Activated naive CD8-positive, alpha-beta T cell treated with anti-CD3 and anti-CD28 coated beads, Interleukin-2, amount 10 ng/mL, durations not matched to agents 7 days and 5 days (primary cell): ENCODE measurements at regions not wholly inside any gene's neighbourhood (a gene's known extent, or its start where the extent isn't known, plus 50 kb on each side); places are given as distances from the start of the nearest gene placed in this dataset.

Source experiments
- ATAC-seq: fragments of 150-1000 bp; cut with Tn5 transposase; one replicate; pipeline ENCODE4 v1.10.0; 2021; ENCODE audit warnings: low read depth, moderate library complexity
- POLR2A ChIA-PET: fragments of 350-600 bp; sonication (Branson Sonifier 250); formaldehyde crosslinking; loops from one replicate; lab custom pipeline; 2021; ENCODE audit warnings: antibody characterized with exemption; lab: Charles Lee
- DNase-seq: peaks from one replicate; pipeline ENCODE4 v3.0.0; 2021
- H3K27ac Mint-ChIP-seq: one replicate; pipeline ENCODE4 v1.8.0; 2022; ENCODE audit warnings: mild to moderate bottlenecking, mixed read lengths
- H3K27me3 Mint-ChIP-seq: one replicate; pipeline ENCODE4 v1.8.0; 2022; ENCODE audit warnings: mild to moderate bottlenecking, moderate library complexity, mixed read lengths
- H3K36me3 Mint-ChIP-seq: one replicate; pipeline ENCODE4 v1.8.0; 2021; ENCODE audit warnings: mild to moderate bottlenecking, mixed read lengths
- H3K4me1 Mint-ChIP-seq: one replicate; pipeline ENCODE4 v1.8.0; 2021; ENCODE audit warnings: mixed read lengths
- H3K4me3 Mint-ChIP-seq: one replicate; pipeline ENCODE4 v1.8.0; 2022; ENCODE audit warnings: mild to moderate bottlenecking, moderate library complexity, mixed read lengths
- H3K9me3 Mint-ChIP-seq: one replicate; pipeline ENCODE4 v1.8.0; 2021; ENCODE audit warnings: mixed read lengths

DNA sequence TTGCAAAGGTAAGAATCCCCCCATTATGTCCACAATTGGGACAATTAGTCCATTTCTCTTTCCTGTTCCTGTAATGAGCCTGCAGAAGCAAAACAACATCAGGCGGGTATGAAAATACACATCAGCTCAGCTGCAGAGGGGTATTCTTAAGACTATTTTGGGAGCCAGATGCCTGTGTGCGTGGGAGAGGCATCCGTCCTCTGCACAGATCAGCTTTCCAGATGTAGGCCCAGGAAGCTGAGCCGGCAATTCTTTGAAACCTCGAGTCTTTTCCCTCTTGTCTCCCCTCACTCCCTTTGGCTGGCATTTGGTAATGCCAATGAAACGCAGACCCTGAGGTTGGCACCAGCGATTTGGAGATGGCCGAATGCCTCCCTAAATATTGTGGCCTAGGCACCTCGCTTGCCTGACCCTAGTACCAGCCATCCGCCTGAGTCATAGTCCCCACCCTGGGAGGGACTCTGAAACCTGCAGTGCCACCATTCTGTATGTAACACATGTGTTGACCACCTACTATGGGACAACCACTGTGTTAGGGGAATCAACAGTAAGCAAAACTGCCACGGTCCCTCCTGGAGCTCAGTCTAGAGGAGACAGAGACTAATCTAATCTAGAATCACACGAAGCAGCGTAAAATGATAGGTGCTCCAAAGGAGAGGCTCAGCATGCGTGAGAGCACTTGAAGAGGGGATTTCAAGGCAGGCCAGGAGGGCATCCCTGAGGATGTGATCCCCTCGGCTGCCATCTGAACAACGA, 603.0 kb downstream of the MATN1 start:
- no peaks in the 10 kb centered on the region for H3K27me3 Mint-ChIP-seq
- DNase-seq (no peak), ATAC-seq (no peak)
- POLR2A ChIA-PET, result no interaction called here
- H3K9me3 Mint-ChIP-seq, result no peaks in the 10 kb centered on the region
- H3K4me1 Mint-ChIP-seq, result no peaks in the 10 kb centered on the region
- H3K4me3 Mint-ChIP-seq, result no peak overlapping the region
- H3K36me3 Mint-ChIP-seq, result no peaks in the 10 kb centered on the region
- no peak overlapping the region for H3K27ac Mint-ChIP-seq

DNA sequence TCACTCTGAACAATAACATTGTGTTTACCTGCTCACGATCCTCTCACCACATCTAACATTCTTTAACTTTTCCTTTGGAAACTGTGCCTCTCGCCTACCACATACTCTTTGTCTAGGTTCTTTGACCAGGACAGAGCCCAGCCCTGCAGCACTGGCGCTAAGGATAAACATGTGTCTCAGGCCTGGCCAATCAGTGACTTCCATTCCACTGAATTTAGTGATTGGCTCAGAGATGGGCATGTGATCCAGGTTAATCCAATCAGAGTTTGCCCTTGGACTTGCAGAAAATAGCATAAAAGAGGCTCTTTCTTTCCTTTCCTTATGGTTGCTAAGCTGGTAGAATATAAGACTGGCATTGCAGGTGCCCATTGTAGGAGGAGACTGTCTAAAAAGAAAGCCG, 605.7 kb downstream of the MATN1 start:
- POLR2A ChIA-PET, result no interaction called here
- peaks cover 2% of the 10 kb centered on the region for H3K27me3 Mint-ChIP-seq
- H3K9me3 Mint-ChIP-seq, result no peaks in the 10 kb centered on the region
- no peaks in the 10 kb centered on the region for H3K36me3 Mint-ChIP-seq
- no peaks in the 10 kb centered on the region for H3K4me1 Mint-ChIP-seq
- DNase-seq, result no peak
- H3K4me3 Mint-ChIP-seq, result no peak overlapping the region
- no peak overlapping the region for H3K27ac Mint-ChIP-seq
- ATAC-seq, result no peak

DNA sequence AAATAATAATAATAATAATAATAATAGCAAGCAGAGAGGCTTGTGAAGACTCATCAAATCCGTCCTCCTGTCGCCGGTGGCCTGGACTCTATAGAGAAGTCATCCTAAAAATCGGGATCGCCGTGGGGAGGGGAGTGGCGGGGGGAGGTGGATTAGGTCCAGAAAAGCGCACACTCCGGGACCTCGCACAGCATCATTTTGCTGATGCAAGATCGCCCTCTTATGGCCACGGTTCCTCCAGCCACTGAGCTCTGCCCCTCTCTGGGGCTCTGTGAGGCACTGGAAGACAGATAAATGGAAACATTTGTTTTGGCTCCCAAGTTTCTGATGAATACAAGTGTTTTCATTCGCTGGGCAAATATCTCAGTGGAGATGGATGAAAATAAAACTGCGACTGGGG, 612.0 kb downstream of the MATN1 start:
- H3K36me3 Mint-ChIP-seq, result no peaks in the 10 kb centered on the region
- H3K4me1 Mint-ChIP-seq, result peaks cover 4% of the 10 kb centered on the region
- H3K4me3 Mint-ChIP-seq, result no peak overlapping the region
- no peak for DNase-seq
- H3K9me3 Mint-ChIP-seq, result no peaks in the 10 kb centered on the region
- no peak overlapping the region for H3K27ac Mint-ChIP-seq
- no peak for ATAC-seq
- POLR2A ChIA-PET, result no interaction called here
- peaks cover 30% of the 10 kb centered on the region for H3K27me3 Mint-ChIP-seq

DNA sequence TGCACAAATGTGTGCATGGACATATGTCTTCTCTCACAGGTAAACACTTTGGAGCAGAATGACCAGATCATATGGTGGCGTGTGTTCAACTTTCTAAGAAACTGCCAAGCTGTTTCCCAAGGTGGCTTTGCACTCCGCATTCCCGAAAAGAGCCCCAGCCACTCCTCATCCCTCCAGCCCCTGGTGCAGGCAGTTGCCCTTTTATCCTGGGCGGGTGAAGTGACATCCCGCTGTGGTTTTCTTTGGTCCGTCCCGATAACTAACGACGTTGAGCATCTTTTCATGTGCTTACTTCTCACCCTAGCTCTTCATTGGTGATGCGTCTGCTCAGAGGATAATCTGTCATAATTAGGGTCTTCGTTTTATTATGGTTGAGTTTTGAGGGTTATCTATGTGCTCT, 612.5 kb downstream of the MATN1 start:
- Mint-ChIP-seq H3K4me1 (peaks cover 4% of the 10 kb centered on the region), H3K27ac (no peak overlapping the region), H3K4me3 (no peak overlapping the region), H3K36me3 (no peaks in the 10 kb centered on the region), H3K27me3 (peaks cover 30% of the 10 kb centered on the region), H3K9me3 (no peaks in the 10 kb centered on the region)
- POLR2A ChIA-PET, result no interaction called here
- ATAC-seq (no peak), DNase-seq (no peak)

DNA sequence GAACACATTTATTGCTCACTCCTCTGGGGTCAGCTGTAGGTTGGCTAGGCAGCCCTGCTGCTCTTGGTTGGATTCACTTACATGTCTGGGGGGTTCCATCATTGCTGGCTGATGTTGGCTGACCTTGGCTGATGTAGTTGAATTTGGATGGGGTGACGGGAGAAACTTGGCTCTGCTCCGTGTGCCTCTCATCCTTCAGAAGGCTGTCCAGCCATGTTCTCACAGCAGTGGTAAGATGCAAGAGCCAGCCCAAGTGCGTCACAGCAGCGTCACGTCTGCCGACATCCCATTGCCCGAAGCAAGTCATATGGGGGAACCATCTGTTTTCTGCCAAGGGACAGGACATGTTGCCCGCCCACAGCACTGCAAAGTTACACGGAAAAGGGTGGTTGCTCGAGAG, 613.5 kb downstream of the MATN1 start:
- H3K9me3 Mint-ChIP-seq, result no peaks in the 10 kb centered on the region
- POLR2A ChIA-PET, result no interaction called here
- H3K36me3 Mint-ChIP-seq, result no peaks in the 10 kb centered on the region
- peaks cover 4% of the 10 kb centered on the region for H3K4me1 Mint-ChIP-seq
- H3K27ac Mint-ChIP-seq, result no peak overlapping the region
- DNase-seq (no peak), ATAC-seq (no peak)
- H3K4me3 Mint-ChIP-seq, result no peak overlapping the region
- H3K27me3 Mint-ChIP-seq, result peaks cover 30% of the 10 kb centered on the region

DNA sequence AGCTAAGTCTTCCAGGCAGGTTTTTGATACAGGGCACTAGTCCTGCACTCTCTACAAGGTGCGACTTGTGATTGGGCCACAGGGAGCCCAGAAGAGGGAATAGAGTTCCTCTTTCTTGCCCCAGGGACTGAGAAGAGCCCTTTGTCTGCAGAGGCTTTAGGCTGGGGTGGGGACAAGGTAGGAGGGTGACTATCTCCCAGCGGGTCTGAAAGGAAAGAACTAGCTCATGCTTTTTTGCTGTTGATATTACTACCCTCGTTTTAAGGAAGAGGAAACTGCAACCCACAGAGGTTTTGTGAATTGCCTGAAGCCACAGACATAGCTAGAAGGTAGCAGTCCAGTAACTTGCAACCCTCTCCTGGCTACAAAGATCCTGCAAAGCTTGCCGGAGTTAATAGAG, 615.2 kb downstream of the MATN1 start:
- Mint-ChIP-seq H3K9me3 (no peaks in the 10 kb centered on the region), H3K36me3 (no peaks in the 10 kb centered on the region), H3K4me3 (no peak overlapping the region), H3K27me3 (peaks cover 33% of the 10 kb centered on the region), H3K27ac (no peak overlapping the region), H3K4me1 (peaks cover 4% of the 10 kb centered on the region)
- no peak for ATAC-seq
- no peak for DNase-seq
- POLR2A ChIA-PET, result no interaction called here

DNA sequence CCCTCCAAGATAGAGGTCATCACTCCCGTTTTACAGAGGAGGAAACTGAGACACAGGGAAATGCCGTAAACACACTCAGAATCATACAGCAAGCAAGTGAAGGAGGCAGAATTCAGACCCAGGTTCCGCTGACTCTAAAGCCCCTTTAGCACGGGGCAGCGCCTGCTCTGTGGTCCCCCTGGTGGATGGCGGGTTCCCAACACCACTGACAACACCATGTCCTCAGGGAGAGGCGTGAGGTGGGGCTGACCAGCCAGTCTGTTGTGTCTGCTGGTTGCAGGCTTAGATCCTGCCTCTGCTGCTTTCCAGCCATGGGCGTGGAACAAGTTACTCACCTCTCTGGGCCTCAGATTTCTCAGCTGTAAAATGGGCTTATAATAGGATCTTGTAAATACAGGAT, 617.3 kb downstream of the MATN1 start:
- Mint-ChIP-seq H3K27me3 (peaks cover 26% of the 10 kb centered on the region), H3K4me3 (no peak overlapping the region), H3K4me1 (peaks cover 4% of the 10 kb centered on the region), H3K36me3 (no peaks in the 10 kb centered on the region), H3K9me3 (no peaks in the 10 kb centered on the region), H3K27ac (no peak overlapping the region)
- no peak for DNase-seq
- no peak for ATAC-seq
- POLR2A ChIA-PET, result no interaction called here

DNA sequence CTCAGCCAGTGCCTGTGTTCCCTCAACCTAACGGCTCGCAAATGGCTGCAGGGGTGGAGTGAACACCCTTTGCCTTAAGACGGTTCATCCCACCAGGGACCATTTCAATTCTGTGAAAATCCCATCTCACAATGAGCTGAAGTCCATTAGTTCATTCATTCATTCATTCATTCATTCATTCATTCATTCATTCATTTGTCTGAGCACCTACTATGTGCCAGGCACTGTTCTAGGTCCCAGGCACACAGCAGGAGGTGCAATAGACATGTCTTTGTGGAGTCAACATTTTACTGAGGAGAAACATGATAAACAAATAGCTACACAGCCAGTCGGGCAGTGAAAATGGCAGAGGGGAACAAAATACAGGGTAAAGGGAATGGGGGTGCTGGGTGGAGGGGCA, 618.8 kb downstream of the MATN1 start:
- ATAC-seq (no peak), DNase-seq (no peak)
- Mint-ChIP-seq H3K27me3 (peaks cover 20% of the 10 kb centered on the region), H3K9me3 (no peaks in the 10 kb centered on the region), H3K36me3 (no peaks in the 10 kb centered on the region), H3K4me3 (no peak overlapping the region), H3K27ac (no peak overlapping the region), H3K4me1 (peaks cover 4% of the 10 kb centered on the region)
- POLR2A ChIA-PET, result no interaction called here

DNA sequence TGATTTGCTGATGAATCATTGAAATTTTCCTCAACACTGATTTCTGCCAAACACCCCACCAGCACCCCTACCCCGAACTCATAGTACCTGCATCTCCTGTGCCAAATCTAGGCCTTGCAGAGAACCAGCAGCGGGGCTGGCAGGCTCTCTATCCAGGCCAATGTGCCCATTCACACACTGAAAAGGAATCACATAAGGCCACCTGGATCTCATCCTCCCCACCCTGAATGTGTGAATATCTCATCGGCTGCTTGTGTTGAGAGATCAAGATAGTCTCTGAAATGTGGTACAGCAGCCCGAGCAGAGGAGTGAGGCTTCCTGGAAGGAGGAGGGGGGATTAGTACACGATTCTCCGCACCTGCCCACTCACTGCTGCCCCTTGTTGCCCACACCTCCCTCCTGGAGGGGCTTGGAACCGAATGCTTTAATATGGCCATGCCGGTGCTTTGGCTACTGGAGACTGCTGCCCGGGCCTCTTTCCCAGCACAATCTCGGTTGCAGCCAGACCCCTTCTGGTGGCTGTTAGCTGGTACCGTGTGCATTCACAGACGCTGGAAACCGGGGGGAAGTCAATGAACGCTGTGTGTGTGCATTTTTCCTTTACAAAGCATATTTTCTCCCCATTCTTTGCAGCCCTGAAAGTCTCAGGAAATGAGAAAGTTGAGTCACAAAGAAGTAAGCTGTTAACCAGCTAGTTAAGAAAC, 619.5 kb downstream of the MATN1 start:
- Mint-ChIP-seq H3K36me3 (no peaks in the 10 kb centered on the region), H3K27ac (no peak overlapping the region), H3K4me1 (peaks cover 4% of the 10 kb centered on the region), H3K4me3 (no peak overlapping the region), H3K27me3 (peaks cover 20% of the 10 kb centered on the region), H3K9me3 (no peaks in the 10 kb centered on the region)
- DNase-seq, result no peak
- POLR2A ChIA-PET, result no interaction called here
- ATAC-seq, result no peak

DNA sequence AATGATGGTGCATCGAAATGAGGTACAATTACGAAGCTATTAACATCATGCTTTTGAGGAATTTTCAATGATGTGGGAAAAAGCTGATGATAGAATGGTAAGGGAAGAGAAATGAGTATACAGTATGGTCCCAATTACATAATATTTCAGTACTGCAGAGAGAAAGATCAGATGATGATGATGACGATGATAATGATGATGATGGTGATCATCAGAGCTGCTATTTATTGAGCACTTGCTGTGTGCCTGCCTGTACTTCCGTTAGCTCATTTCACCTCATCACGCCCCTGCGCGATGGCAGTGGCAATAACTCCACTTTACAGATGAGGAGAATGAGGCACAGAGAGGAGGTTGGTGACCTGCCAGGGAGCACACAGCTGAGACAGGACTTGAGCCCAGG, 620.8 kb downstream of the MATN1 start:
- peaks cover 13% of the 10 kb centered on the region for H3K27me3 Mint-ChIP-seq
- H3K36me3 Mint-ChIP-seq, result no peaks in the 10 kb centered on the region
- DNase-seq (no peak), ATAC-seq (no peak)
- H3K27ac Mint-ChIP-seq, result no peak overlapping the region
- POLR2A ChIA-PET, result no interaction called here
- H3K4me3 Mint-ChIP-seq, result no peak overlapping the region
- H3K4me1 Mint-ChIP-seq, result no peaks in the 10 kb centered on the region
- H3K9me3 Mint-ChIP-seq, result no peaks in the 10 kb centered on the region

DNA sequence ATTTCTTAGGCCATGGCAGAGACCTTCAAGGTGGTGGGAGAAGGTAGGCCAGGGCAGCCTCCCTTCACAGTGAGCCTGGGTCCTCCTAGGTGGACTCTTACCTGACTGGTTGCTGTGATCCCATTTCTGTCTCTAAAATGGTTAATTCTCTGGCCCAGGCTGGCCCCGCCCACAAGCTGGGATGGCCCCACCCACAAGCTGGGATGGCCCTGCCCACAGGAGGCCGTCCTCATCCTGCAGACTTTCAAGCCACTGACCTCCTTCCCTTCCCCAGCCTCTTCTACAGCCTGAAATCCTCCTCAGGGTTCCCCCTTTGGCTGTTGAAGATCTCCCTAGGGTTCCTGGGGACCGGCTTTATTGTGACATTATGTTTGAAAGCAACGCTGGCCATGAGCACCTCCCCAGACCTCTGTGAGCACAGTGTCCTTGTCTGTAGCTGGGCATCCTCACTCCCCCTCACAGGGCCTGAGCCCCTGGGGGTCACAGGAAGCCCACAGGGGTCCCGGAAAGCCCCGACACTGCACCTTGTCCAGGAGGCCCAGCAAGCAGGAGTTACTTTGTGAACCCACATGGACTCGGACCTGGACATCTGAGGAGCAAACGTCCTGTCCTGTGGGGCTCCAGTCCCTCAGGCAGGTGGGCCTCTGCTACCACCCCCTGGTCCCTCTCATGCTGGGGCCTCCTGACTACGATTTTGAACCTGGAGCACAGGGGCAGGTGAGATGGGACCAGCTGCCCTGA, 621.7 kb downstream of the MATN1 start:
- POLR2A ChIA-PET, result no interaction called here
- ATAC-seq, result no peak

DNA sequence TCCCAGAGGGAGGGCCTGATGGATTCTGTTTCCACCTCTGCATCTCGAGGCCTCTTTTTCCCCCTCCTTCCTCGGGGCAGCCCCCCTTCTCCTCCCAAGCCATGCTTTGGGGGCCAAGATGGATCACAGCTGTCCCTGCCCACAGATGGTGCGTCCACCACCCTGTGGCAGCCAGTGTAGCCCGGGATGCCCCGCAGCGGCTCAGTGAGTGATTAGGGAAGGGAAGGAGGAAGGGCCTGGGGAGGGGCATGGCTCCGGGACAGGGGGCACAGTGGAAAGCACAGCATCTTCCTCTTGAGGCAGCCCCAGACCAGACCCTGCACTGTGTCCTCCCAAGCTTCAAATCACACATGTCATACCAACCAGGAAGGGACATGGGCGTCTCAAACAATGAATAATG, 622.4 kb downstream of the MATN1 start:
- DNase-seq (no peak), ATAC-seq (no peak)
- Mint-ChIP-seq H3K27ac (no peak overlapping the region), H3K27me3 (peaks cover 3% of the 10 kb centered on the region), H3K9me3 (no peaks in the 10 kb centered on the region), H3K4me1 (no peaks in the 10 kb centered on the region), H3K4me3 (no peak overlapping the region), H3K36me3 (no peaks in the 10 kb centered on the region)
- POLR2A ChIA-PET, result no interaction called here

More for the DNA sequence above, 621.7 kb downstream of the MATN1 start:
- Mint-ChIP-seq H3K36me3 (no peaks in the 10 kb centered on the region), H3K27me3 (peaks cover 5% of the 10 kb centered on the region), H3K4me1 (no peaks in the 10 kb centered on the region), H3K9me3 (no peaks in the 10 kb centered on the region), H3K27ac (no peak overlapping the region), H3K4me3 (no peak overlapping the region)
- no peak for DNase-seq

DNA sequence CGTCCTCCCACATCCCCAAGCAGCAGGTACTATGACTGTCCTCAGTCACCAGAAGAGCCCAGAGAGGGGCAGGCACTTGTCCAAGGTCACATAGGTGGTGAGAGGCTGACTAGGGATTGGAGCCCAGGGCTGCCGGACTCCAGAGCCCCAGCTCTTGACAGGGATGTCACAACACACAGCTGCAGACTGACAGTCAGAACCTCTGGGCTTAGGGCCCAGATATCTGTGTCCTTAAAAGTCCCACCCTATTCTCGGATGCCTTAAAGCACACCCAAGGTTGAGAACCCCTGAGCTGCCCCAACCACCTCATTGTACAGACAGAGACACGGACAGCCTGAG, 622.9 kb downstream of the MATN1 start:
- Mint-ChIP-seq H3K36me3 (no peaks in the 10 kb centered on the region), H3K4me3 (no peak overlapping the region), H3K27me3 (peaks cover 3% of the 10 kb centered on the region), H3K4me1 (no peaks in the 10 kb centered on the region), H3K9me3 (no peaks in the 10 kb centered on the region), H3K27ac (no peak overlapping the region)
- POLR2A ChIA-PET, result no interaction called here
- DNase-seq, result no peak
- ATAC-seq, result no peak
